HEK293 (cell line): ENCODE measurements at regions not wholly inside any gene's neighbourhood (a gene's known extent, or its start where the extent isn't known, plus 50 kb on each side); places are given as distances from the start of the nearest gene placed in this dataset.

Source experiments
- HOXD13 ChIP-seq: sonication (generic); formaldehyde crosslinking; IDR thresholded peaks from 2 replicates; pipeline ENCODE4 v1.8.0; 2022; ENCODE audit warnings: missing genetic modification reagents, borderline replicate concordance
- SALL2 ChIP-seq: fragments of 450-650 bp; formaldehyde crosslinking; IDR thresholded peaks from 2 replicates; pipeline ENCODE4 v1.5.0; 2017; ENCODE audit warnings: missing biosample characterization, mild to moderate bottlenecking, missing genetic modification characterization, borderline replicate concordance
- TRIM28 ChIP-seq: IDR thresholded peaks from 2 replicates; pipeline ENCODE4 v1.6.1; 2011; ENCODE audit warnings: low read length, control low read depth, borderline replicate concordance
- ZBTB17 ChIP-seq: fragments of 450-650 bp; formaldehyde crosslinking; IDR thresholded peaks from 2 replicates; pipeline ENCODE4 v1.5.1; 2016; ENCODE audit warnings: missing biosample characterization, missing genetic modification characterization
- ZFP41 ChIP-seq: fragments of 450-650 bp; formaldehyde crosslinking; IDR thresholded peaks from 2 replicates; pipeline ENCODE4 v1.5.1; 2016; ENCODE audit warnings: missing biosample characterization, missing genetic modification characterization, borderline replicate concordance
- ZIC2 ChIP-seq: fragments of 450-650 bp; formaldehyde crosslinking; IDR thresholded peaks from 2 replicates; pipeline ENCODE4 v1.5.1; 2016; ENCODE audit warnings: missing biosample characterization, missing genetic modification characterization
- ZNF423 ChIP-seq: fragments of 450-650 bp; formaldehyde crosslinking; IDR thresholded peaks from 2 replicates; pipeline ENCODE4 v1.5.1; 2016; ENCODE audit warnings: missing biosample characterization, missing genetic modification characterization
- ZSCAN30 ChIP-seq: fragments of 450-650 bp; IDR thresholded peaks from 2 replicates; pipeline ENCODE4 v1.5.1; 2018; ENCODE audit warnings: missing biosample characterization, mild to moderate bottlenecking, missing genetic modification characterization, moderate library complexity
- TF ChIP-seq, protein P1 (sequence below): fragments of 450-650 bp; formaldehyde crosslinking; IDR thresholded peaks from 2 replicates; pipeline ENCODE4 v1.5.1; 2016; ENCODE audit warnings: missing biosample characterization, missing genetic modification characterization
- TF ChIP-seq, protein P2 (sequence below): fragments of 450-650 bp; formaldehyde crosslinking; IDR thresholded peaks from 2 replicates; pipeline ENCODE4 v1.5.1; 2016; ENCODE audit warnings: missing biosample characterization, missing genetic modification characterization
- TF ChIP-seq, protein P3 (sequence below): fragments of 450-650 bp; formaldehyde crosslinking; IDR thresholded peaks from 2 replicates; pipeline ENCODE4 v1.5.1; 2016; ENCODE audit warnings: missing biosample characterization, missing genetic modification characterization, low read depth
- TF ChIP-seq, protein P4 (sequence below): fragments of 450-650 bp; formaldehyde crosslinking; IDR thresholded peaks from 2 replicates; pipeline ENCODE4 v1.5.1; 2016; ENCODE audit warnings: missing biosample characterization, missing genetic modification characterization
- TF ChIP-seq, protein P5 (sequence below): fragments of 450-650 bp; formaldehyde crosslinking; IDR thresholded peaks from 2 replicates; pipeline ENCODE4 v1.5.1; 2016; ENCODE audit warnings: missing biosample characterization, missing genetic modification characterization
- TF ChIP-seq, protein P6 (sequence below): fragments of 450-650 bp; formaldehyde crosslinking; IDR thresholded peaks from 2 replicates; pipeline ENCODE4 v1.5.1; 2016; ENCODE audit warnings: missing biosample characterization, missing genetic modification characterization, low read depth

DNA sequence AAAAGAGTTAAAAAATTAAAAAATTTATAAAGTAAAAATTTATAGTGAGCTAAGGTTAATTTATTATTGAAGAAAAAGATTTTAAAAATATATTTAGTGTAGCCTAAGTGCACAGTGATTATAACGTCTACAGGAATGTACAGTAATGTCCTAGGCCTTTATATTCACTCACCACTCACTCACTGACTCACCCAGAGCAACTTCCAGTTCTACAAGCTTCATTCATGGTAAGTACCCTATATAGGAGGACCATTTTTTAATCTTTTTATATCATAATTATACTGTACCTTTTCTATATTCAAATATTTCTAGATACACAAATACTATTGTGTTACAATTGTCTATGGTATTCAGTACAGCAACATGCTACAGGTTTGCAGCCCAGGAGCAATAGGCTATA is 1623.2 kb downstream of the RPA4 start:
- TF ChIP-seq ZIC2 (tag by site-specific recombination): no peak
- TF ChIP-seq SALL2 (tag by site-specific recombination): no peak
- TF ChIP-seq, protein P1, sequence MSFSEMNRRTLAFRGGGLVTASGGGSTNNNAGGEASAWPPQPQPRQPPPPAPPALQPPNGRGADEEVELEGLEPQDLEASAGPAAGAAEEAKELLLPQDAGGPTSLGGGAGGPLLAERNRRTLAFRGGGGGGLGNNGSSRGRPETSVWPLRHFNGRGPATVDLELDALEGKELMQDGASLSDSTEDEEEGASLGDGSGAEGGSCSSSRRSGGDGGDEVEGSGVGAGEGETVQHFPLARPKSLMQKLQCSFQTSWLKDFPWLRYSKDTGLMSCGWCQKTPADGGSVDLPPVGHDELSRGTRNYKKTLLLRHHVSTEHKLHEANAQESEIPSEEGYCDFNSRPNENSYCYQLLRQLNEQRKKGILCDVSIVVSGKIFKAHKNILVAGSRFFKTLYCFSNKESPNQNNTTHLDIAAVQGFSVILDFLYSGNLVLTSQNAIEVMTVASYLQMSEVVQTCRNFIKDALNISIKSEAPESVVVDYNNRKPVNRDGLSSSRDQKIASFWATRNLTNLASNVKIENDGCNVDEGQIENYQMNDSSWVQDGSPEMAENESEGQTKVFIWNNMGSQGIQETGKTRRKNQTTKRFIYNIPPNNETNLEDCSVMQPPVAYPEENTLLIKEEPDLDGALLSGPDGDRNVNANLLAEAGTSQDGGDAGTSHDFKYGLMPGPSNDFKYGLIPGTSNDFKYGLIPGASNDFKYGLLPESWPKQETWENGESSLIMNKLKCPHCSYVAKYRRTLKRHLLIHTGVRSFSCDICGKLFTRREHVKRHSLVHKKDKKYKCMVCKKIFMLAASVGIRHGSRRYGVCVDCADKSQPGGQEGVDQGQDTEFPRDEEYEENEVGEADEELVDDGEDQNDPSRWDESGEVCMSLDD: no peak
- TF ChIP-seq, protein P2, sequence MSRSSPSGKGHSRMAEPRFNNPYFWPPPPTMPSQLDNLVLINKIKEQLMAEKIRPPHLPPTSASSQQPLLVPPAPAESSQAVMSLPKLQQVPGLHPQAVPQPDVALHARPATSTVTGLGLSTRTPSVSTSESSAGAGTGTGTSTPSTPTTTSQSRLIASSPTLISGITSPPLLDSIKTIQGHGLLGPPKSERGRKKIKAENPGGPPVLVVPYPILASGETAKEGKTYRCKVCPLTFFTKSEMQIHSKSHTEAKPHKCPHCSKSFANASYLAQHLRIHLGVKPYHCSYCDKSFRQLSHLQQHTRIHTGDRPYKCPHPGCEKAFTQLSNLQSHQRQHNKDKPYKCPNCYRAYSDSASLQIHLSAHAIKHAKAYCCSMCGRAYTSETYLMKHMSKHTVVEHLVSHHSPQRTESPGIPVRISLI (tag by site-specific recombination): no peak
- no peak for TF ChIP-seq ZFP41 (tag by site-specific recombination)
- no peak for TF ChIP-seq ZBTB17 (tag by site-specific recombination)
- TF ChIP-seq, protein P3, sequence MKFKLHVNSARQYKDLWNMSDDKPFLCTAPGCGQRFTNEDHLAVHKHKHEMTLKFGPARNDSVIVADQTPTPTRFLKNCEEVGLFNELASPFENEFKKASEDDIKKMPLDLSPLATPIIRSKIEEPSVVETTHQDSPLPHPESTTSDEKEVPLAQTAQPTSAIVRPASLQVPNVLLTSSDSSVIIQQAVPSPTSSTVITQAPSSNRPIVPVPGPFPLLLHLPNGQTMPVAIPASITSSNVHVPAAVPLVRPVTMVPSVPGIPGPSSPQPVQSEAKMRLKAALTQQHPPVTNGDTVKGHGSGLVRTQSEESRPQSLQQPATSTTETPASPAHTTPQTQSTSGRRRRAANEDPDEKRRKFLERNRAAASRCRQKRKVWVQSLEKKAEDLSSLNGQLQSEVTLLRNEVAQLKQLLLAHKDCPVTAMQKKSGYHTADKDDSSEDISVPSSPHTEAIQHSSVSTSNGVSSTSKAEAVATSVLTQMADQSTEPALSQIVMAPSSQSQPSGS (tag by site-specific recombination): no peak
- TF ChIP-seq, protein P4, sequence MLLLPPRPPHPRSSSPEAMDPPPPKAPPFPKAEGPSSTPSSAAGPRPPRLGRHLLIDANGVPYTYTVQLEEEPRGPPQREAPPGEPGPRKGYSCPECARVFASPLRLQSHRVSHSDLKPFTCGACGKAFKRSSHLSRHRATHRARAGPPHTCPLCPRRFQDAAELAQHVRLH (tag by site-specific recombination): no peak
- TF ChIP-seq ZNF423 (tag by site-specific recombination): no peak
- TF ChIP-seq, protein P5, sequence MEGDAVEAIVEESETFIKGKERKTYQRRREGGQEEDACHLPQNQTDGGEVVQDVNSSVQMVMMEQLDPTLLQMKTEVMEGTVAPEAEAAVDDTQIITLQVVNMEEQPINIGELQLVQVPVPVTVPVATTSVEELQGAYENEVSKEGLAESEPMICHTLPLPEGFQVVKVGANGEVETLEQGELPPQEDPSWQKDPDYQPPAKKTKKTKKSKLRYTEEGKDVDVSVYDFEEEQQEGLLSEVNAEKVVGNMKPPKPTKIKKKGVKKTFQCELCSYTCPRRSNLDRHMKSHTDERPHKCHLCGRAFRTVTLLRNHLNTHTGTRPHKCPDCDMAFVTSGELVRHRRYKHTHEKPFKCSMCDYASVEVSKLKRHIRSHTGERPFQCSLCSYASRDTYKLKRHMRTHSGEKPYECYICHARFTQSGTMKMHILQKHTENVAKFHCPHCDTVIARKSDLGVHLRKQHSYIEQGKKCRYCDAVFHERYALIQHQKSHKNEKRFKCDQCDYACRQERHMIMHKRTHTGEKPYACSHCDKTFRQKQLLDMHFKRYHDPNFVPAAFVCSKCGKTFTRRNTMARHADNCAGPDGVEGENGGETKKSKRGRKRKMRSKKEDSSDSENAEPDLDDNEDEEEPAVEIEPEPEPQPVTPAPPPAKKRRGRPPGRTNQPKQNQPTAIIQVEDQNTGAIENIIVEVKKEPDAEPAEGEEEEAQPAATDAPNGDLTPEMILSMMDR (tag by site-specific recombination): no peak
- no peak for TF ChIP-seq ZSCAN30 (tag by site-specific recombination)
- TF ChIP-seq, protein P6, sequence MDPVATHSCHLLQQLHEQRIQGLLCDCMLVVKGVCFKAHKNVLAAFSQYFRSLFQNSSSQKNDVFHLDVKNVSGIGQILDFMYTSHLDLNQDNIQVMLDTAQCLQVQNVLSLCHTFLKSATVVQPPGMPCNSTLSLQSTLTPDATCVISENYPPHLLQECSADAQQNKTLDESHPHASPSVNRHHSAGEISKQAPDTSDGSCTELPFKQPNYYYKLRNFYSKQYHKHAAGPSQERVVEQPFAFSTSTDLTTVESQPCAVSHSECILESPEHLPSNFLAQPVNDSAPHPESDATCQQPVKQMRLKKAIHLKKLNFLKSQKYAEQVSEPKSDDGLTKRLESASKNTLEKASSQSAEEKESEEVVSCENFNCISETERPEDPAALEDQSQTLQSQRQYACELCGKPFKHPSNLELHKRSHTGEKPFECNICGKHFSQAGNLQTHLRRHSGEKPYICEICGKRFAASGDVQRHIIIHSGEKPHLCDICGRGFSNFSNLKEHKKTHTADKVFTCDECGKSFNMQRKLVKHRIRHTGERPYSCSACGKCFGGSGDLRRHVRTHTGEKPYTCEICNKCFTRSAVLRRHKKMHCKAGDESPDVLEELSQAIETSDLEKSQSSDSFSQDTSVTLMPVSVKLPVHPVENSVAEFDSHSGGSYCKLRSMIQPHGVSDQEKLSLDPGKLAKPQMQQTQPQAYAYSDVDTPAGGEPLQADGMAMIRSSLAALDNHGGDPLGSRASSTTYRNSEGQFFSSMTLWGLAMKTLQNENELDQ (tag by site-specific recombination): no peak
- TF ChIP-seq HOXD13 (CRISPR knock-in tag): no peak
- TF ChIP-seq TRIM28: no peak
